Kidney epithelial cell (primary cell): ENCODE measurements at regions not wholly inside any gene's neighbourhood (a gene's known extent, or its start where the extent isn't known, plus 50 kb on each side); places are given as distances from the start of the nearest gene placed in this dataset.

ENCODE experiments used
- DNase-seq: peaks from one replicate; pipeline ENCODE4 v3.0.0-alpha.2; 2010; ENCODE audit warnings: low read depth
- H3K27me3 ChIP-seq: 2 replicates; pipeline ENCODE4 v1.6.0; 2011; ENCODE audit warnings: low read length; ENCODE audit not compliant: control insufficient read depth, insufficient read depth
- H3K36me3 ChIP-seq: 2 replicates; pipeline ENCODE4 v1.5.1; 2011; ENCODE audit warnings: low read length; ENCODE audit not compliant: control insufficient read depth, insufficient read depth
- H3K4me3 ChIP-seq: 2 replicates; pipeline ENCODE4 v1.5.1; 2011; ENCODE audit warnings: low read depth, mild to moderate bottlenecking, control low read depth, low read length
- CTCF ChIP-seq: IDR thresholded peaks from 2 replicates; pipeline ENCODE4 v1.5.1; 2011; ENCODE audit warnings: mild to moderate bottlenecking, moderate library complexity, low read length, control low read depth, inconsistent platforms; ENCODE audit not compliant: insufficient read depth, poor library complexity, severe bottlenecking

- H3K4me3 ChIP-seq = no peak overlapping the region
- no peak for DNase-seq
- H3K27me3 ChIP-seq = no peaks in the 10 kb centered on the region
- TF ChIP-seq CTCF = no peak
- no peaks in the 10 kb centered on the region for H3K36me3 ChIP-seq
Observed at GRCh38 chr4:110682311-110682710, 59.4 kb upstream of the PITX2 start.

- no peaks in the 10 kb centered on the region for H3K36me3 ChIP-seq
- H3K27me3 ChIP-seq = no peaks in the 10 kb centered on the region
- no peak for DNase-seq
- no peak overlapping the region for H3K4me3 ChIP-seq
- no peak for TF ChIP-seq CTCF
Observed at GRCh38 chr4:110683601-110684000, 60.7 kb upstream of the PITX2 start.

GRCh38 chr4:110702326-110702725, 79.4 kb upstream of the PITX2 start:
- no peaks in the 10 kb centered on the region for H3K36me3 ChIP-seq
- H3K27me3 ChIP-seq = no peaks in the 10 kb centered on the region
- no peak overlapping the region for H3K4me3 ChIP-seq
- DNase-seq = no peak
- no peak for TF ChIP-seq CTCF

GRCh38 chr4:110704748-110705439, 82.0 kb upstream of the PITX2 start:
- no peaks in the 10 kb centered on the region for H3K27me3 ChIP-seq

GRCh38 chr4:110705440-110705782, 82.5 kb upstream of the PITX2 start:
- TF ChIP-seq CTCF = no peak
- H3K27me3 ChIP-seq = no peaks in the 10 kb centered on the region
- no peak for DNase-seq

More at GRCh38 chr4:110704748-110705439, 82.0 kb upstream of the PITX2 start:
- H3K4me3 ChIP-seq = no peak overlapping the region
- no peaks in the 10 kb centered on the region for H3K36me3 ChIP-seq
- TF ChIP-seq CTCF = no peak
- no peak for DNase-seq

GRCh38 chr4:110710070-110710469, 87.2 kb upstream of the PITX2 start:
- no peak for DNase-seq
- H3K4me3 ChIP-seq = no peak overlapping the region
- H3K36me3 ChIP-seq = no peaks in the 10 kb centered on the region
- no peaks in the 10 kb centered on the region for H3K27me3 ChIP-seq
- TF ChIP-seq CTCF = no peak

More at GRCh38 chr4:110705440-110705782, 82.5 kb upstream of the PITX2 start:
- Histone ChIP-seq H3K4me3 (no peak overlapping the region), H3K36me3 (no peaks in the 10 kb centered on the region)
